ENCODE measurements at regions not wholly inside any gene's neighbourhood (a gene's known extent, or its start where the extent isn't known, plus 50 kb on each side); places are given as distances from the start of the nearest gene placed in this dataset.

DNA sequence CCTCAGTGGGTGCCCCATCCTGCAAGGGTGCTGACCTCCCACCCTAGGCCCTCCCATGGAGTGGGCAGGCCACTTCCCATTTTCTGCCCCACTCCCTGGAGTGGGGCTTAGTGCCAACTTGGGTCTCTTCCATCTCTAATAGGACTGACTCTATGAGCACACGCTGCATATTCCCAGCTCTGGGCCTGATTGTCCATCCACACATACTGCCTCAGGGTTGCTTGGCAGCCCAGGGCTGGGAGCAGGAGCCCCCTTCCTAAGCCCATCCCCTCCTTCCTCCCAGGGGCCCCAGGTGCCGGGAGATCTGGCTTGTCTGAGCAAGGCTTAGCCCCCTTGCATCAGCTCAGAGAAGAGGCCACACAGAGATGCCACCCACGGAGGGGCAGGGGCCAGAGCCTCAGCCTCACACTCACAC, 55.1 kb downstream of the PJA1 start:
- DNase-seq: no peak

DNA sequence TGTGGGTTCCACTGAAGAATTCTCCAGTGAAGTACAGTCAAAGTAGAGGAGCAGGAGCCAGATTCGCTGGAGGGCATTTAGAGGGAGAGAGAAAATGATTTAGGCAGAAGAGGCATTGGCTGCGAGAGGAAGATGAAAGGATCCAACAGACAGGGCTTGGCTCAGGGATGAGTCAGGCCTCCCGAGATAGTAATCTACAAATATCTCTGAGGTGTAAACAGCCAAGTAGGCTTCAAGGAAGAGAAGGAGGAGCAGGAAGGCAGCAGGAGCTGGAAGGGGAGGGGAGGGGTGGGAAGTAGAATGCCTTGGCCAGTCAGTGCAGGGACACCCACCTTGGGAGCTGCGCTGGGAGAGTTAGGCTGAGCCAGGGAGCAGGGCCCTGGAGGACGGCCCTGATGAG, 55.5 kb downstream of the PJA1 start:
- DNase-seq: peak; percentile 38

DNA sequence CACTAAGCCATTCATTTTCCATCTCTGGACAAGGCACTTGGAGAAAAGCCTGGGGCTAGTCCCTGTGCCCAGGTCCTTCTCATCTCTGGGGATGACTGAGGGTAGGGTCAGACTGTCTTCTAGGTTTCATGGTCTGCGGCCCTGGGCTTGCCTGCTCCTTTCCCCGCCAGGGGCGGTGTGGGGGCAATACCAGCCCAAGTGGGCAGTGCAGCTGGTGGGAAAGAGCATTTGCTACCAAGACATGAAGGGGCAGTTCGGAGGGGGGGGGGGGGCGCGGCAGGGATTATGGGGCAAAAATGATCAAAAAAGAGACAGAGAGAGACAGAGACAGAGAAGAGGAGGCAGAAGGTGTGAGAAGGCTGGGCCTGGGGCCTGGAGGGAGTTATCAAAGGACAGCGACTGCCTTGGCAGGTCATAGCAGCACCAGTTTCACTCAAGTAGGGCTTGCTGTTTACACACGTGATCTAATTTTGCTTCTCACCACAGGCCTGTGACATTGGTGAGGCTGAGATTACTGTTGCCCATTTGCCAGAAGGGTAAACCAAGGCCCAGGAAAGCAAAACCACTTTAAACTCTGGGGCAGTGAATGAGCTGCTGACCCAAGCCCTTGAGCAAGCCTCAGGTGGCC, 56.1 kb downstream of the PJA1 start:
- DNase-seq: no peak

- no peak for DNase-seq
Observed at GRCh38 chrX:69107747-69108401, 57.4 kb downstream of the PJA1 start.

DNA sequence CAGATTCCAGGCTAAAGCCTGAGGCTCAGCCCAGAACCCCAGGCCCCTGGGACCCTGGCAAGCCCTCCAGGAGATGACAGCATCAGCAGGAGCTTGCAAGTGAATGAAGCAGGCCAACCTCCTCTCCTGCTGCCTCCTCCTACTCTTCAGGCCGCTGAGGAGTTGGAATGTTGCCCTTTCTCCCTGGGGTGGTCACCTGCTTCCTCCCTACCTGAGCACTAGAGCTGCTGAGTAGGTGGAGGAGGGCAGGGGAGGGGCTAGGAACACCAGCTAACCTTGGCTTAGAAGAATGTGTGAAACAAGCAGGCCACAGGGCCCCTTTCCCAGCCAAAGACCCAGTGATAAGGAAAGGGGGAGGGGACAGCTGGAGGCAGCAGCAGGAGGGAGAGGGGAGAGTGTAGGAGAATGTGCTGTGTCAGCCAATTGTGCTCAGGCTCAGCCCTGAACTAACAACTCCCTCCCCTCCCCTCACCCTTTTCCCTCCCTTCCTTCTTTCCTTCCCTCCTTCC, 58.0 kb downstream of the PJA1 start:
- DNase-seq: peak; percentile 57

GRCh38 chrX:69104756-69105434, 60.4 kb downstream of the PJA1 start:
- no peak for DNase-seq

DNA sequence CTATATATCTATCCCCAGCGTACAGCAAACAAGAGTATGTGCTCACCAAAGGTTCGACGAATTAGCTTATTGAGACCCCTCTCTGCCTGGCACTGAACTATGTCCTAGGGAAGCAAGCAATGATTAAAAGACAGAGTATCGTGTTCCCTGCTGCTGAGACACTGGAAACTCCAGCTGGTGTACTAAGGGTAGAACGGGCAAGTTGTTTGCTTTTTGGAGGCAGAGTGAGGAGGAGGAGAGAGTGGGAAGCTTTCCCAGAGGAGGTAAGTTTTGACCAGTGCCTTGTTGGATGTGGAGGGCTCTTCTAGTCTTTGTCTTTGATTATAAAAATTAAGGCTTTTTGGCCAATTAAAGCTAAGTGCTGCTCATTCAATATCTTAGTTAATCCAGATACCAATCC, 61.7 kb downstream of the PJA1 start:
- DNase-seq: no peak

GRCh38 chrX:69102612-69103194, 62.5 kb downstream of the PJA1 start:
- DNase-seq: no peak

GRCh38 chrX:69101683-69102251, 63.5 kb downstream of the PJA1 start:
- peak; percentile 70 for DNase-seq

DNA sequence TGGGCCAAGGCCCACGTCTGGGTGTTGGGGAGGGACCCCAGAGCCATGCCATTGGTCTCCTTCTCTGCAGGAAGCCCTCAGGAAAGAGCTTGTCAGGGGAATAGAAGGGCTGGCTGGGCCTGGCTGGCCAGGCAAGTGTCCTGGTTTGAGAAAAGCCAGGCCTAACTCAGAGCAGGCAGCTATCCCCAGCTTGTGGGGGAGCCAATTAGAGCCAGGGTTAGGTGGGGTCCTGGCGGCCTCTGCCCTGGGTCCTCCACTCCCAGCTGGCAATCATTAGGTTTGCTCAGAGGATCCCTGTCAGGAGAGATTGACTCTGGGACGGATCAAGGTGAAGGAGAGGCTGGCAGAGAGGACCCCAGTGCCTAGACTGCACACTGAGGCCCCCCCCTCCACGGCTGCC, 64.8 kb downstream of the PJA1 start:
- DNase-seq: no peak

DNA sequence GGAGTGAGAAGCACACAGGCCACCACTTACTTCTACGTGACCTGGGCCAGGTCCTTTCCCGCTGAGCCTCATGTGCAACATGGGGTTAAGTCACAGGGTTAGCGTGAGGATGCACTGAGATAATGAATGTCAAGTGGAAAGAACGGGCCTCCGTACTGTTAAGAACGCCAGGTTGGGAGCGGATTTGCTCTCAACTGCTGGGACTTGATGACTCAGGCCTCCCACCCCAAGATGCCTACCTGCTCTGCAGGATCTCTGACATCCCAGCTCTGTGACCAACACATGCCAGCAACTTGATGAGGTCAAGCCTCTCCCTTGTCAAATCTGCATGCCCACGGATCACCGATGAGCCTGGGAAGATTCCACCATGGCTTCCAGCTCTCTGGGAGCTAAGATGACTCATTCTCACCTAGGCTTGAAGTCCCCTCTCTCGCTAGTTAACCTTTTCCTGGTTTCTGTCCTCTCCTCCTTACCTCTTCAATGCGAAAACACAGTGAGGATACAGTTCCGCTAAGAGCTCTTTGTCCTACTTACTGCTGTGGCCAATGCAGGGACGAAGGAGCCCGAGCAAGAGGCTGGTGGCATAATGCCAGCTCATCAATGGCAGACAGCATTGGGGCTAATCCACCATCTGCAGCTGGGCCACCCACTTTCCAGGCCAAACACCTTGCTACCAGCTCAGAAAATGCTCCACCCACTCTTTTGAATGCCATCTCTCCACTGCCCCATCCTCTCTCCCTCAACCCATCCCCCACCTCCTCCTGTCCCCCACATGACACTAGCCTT, 67.6 kb downstream of the PJA1 start:
- DNase-seq: no peak

DNA sequence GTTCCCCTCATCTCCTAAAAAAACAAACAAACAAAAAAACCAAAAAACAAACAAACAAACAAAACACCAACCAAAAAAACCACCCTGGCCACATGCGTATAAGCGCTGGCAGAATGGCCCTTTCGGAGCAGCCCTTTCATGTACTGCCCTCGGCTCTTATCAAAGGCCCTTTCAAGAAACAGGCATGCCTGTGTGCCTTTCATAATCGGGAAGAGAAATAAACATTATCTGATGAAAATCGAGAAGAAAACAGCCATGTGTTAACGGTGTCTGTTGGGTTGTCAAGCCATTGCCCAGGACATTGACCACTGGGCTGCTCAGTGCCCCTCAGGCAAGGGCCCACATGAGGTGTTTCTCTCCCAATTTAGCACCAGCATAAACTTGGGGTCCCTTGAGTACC, 68.3 kb downstream of the PJA1 start:
- DNase-seq: no peak

- DNase-seq: peak; percentile 65
Observed at GRCh38 chrX:69094977-69095669, 70.1 kb downstream of the PJA1 start.

DNA sequence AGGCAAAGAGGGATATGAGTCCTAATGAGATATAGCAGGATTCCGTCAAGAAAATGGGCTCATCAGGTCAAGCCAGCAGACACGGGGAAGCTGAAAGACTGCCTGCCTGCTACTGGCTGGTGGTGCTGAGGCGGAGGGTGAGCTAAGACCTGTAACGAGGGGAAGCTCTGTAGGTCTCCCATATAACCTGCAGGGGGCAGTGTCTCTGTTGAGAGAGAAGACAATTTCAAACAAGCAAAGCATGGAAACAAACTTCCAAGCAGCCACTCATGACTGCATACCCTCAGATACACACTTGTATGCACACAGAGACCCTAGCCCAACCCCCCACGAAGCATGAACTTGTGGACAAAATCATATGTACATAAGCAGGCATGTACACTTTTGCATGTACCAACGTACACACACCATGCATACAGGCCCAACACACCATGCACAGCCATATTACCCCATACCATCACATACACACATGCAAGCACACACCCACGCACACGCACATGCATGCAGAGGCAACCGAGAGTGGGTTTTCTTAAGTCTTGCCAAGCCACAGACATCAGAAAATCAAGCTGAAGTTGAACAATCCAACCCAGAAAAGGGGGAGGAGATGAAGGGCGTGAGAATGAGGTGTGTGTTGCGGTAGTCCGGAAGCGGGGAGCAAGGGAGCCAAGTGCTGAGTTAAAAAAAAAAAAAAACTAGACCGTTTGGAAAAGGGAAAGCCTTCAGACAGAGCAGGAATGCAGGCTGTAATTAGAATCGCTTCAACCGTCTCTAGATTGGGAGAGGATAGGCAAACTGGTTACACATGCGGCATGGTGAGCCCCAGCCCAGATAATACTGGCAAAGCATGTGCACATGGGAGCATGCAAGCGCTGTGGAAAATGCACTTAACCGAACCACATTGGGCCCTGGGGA, 71.0 kb downstream of the PJA1 start:
- peak; percentile 73 for DNase-seq

- DNase-seq: no peak
Observed at GRCh38 chrX:69090022-69090421, 75.2 kb downstream of the PJA1 start.

GRCh38 chrX:69089203-69089602, 76.0 kb downstream of the PJA1 start:
- DNase-seq: peak; percentile 85

DNA sequence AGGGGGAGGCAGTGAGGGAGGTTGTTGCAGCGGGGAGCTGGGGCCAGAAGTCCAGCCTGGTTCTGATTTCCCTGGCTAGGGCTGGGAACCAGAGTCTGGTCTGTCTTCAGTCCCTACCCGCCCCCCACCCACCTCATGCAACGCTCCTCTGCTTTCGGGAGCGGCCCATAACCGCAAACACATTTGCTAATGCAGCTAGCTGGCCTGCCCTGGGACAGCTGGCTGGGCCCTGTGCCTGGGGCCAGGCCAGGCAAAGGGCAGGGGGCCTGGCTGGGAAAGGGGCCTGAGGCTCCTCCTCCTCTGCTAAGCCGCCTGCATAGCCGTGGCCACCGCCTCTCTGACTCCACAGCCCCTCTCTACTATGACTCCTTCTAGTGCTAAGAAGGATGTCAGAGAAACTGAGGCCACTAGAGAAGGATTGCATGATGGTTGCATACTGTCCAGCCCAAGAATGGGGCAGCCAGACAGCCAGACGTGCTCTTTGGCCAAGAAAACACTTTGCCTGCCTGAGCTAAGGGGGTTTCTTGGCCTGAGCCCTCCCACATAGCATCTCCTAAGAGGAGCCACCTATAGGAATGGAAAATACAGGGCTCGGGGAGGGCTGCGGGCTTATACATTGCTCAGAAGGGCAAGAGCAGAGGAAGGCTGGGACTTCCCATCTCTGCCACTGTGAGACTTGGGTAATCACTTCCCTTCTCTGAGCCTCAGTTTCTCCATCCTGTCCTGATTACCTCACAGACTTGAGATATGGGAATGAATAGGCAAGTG, 76.9 kb downstream of the PJA1 start:
- peak; percentile 75 for DNase-seq

GRCh38 chrX:69085826-69086225, 79.4 kb downstream of the PJA1 start:
- DNase-seq: no peak

DNA sequence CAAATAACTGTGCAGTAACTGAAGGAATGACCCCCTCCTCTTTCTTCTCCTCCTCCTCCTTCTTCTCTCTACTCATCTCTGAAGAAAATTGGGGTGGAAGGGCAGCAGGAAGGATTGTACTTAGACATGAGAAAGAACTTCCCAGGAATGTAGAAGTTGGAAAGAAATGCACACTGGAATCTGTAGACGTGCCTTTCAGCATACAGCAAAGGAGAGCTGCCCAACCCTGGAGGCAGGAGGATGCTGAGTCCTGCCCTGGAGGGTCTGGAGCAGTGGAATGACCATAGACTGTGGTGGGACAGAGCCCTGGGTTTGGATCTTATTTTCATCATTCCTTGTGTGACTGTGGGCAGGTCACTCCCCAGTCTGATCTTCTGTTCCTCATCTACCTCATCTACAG, 80.1 kb downstream of the PJA1 start:
- DNase-seq: no peak

Data from tongue (tissue), 1 donor.